Activated T-cell treated with anti-CD3 and anti-CD28 coated beads, Interleukin-2, amount 50 U/mL, for 24 hours (primary cell): ENCODE measurements at regions not wholly inside any gene's neighbourhood (a gene's known extent, or its start where the extent isn't known, plus 50 kb on each side); places are given as distances from the start of the nearest gene placed in this dataset.

Experiments used
- DNase-seq: peaks from one replicate; pipeline ENCODE4 v3.0.0-alpha.2; 2020
- H3K27ac Mint-ChIP-seq: 2 replicates; pipeline ENCODE4 v1.8.0; 2020; ENCODE audit warnings: mild to moderate bottlenecking, mixed read lengths
- H3K27me3 Mint-ChIP-seq: 2 replicates; pipeline ENCODE4 v1.8.0; 2020; ENCODE audit warnings: mixed read lengths
- H3K36me3 Mint-ChIP-seq: 2 replicates; pipeline ENCODE4 v1.8.0; 2020; ENCODE audit warnings: low read depth, mixed read lengths
- H3K4me1 Mint-ChIP-seq: 2 replicates; pipeline ENCODE4 v1.8.0; 2020; ENCODE audit warnings: low read depth, mixed read lengths
- H3K4me3 Mint-ChIP-seq: 2 replicates; pipeline ENCODE4 v1.8.0; 2020; ENCODE audit warnings: mild to moderate bottlenecking, moderate library complexity, mixed read lengths
- H3K9me3 Mint-ChIP-seq: 2 replicates; pipeline ENCODE4 v1.8.0; 2020; ENCODE audit warnings: mixed read lengths

DNA sequence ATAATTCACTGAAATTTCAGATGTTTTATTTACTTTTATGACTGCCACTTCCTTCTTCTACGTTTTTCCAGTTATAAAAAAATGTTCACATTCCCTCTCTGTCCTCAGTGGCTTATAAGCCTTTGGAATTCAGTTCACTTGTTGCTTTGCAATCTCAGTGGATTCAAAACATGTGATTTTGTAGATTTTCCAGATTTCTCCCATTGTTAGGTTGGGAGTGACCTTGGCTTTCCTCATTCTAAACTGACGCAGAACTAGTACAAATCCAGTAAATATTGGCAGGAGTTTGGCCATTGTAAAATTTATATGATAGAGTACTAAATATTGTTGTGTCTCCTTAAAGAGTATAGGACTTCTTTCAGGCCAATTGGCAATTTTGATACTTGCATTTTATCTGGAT lies 812.3 kb upstream of the ROBO1 start:
- no peak for DNase-seq
- Mint-ChIP-seq H3K27ac (no peak overlapping the region), H3K4me3 (no peak overlapping the region), H3K9me3 (peaks cover 11% of the 10 kb centered on the region), H3K36me3 (no peaks in the 10 kb centered on the region), H3K4me1 (no peaks in the 10 kb centered on the region), H3K27me3 (no peaks in the 10 kb centered on the region)

DNA sequence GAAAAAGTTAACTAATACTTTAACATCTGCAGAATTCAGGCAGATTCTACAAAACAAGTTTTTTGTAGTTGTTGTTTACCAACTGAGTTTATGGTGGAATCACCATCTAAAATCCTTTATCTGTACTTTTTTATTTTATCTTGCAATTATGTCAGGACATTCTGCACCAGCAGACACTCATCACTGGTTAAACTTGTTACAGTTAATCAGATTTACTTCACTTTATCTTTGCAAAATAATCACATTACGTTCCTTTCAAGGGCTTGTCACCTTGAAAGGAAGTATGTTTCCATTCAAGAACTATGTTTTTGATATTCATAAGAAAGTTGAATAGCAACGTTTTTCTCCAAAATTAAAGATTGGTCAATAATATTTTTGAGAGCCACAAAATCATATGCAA lies 796.6 kb upstream of the ROBO1 start:
- Mint-ChIP-seq H3K4me1 (no peaks in the 10 kb centered on the region), H3K4me3 (no peak overlapping the region), H3K36me3 (no peaks in the 10 kb centered on the region), H3K9me3 (peaks cover 19% of the 10 kb centered on the region), H3K27ac (no peak overlapping the region), H3K27me3 (no peaks in the 10 kb centered on the region)
- no peak for DNase-seq

DNA sequence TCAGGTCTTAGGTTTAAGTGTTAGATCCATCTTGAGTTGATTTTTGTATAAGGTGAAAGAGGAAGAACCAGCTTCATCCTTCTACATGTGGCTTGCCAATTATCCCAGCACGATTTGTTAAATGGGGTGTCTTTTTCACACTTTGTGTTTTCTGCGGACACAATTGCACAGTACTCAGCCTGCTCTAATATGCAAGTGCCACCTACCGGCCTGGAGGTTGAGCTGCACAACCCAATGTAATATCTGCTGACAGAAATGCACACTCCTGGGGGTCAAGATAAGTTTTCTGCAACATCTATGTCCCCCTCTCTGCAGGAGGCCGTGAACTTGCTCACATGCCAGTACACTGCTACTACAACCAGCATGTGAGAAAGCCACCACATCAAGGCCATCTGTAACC lies 791.9 kb upstream of the ROBO1 start:
- Mint-ChIP-seq H3K27me3 (no peaks in the 10 kb centered on the region), H3K9me3 (peaks cover 15% of the 10 kb centered on the region), H3K4me1 (no peaks in the 10 kb centered on the region), H3K36me3 (no peaks in the 10 kb centered on the region), H3K27ac (no peak overlapping the region), H3K4me3 (no peak overlapping the region)
- no peak for DNase-seq

DNA sequence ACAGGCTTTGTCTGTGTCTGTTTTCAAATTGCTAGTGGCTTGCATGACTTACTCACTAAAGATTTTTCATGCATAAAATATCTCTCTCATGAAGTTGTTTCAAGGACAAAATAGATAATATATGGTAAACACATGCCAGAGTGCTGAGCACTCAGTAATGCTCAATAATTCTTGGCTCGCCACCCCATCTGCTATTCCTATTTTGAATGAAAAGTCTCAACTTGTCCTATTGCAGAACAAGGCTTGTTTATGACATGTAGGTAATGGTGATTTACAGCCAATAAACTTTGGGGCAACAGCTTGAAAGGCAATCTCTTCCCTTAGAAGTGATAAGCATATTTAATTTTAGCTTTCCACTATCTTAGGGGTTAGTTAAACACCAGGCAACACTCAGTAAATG lies 789.0 kb upstream of the ROBO1 start:
- no peaks in the 10 kb centered on the region for H3K27me3 Mint-ChIP-seq
- H3K4me1 Mint-ChIP-seq: no peaks in the 10 kb centered on the region
- no peak overlapping the region for H3K27ac Mint-ChIP-seq
- no peak overlapping the region for H3K4me3 Mint-ChIP-seq
- DNase-seq: no peak
- peaks cover 10% of the 10 kb centered on the region for H3K9me3 Mint-ChIP-seq
- no peaks in the 10 kb centered on the region for H3K36me3 Mint-ChIP-seq

DNA sequence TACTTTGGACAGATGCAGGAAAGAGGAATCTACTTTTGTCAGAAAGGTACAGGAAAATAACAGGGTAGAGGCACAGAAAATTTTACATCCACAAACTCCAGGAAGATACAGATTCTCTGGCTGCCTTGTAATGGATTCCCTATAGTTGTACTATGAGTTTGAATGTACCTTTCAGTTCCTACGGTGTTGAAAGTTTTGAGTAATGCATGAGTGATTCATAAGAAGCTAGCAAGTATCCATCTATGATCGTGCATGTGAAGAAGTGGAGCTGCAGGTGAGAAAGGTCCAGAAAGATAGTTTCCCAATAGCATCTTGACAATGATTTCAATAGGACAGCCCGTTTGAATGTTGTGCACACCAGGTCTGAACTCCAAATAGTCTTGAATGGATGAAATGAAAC lies 786.5 kb upstream of the ROBO1 start:
- Mint-ChIP-seq H3K27me3 (no peaks in the 10 kb centered on the region), H3K4me1 (no peaks in the 10 kb centered on the region), H3K4me3 (no peak overlapping the region), H3K9me3 (peaks cover 10% of the 10 kb centered on the region), H3K36me3 (no peaks in the 10 kb centered on the region), H3K27ac (no peak overlapping the region)
- DNase-seq: no peak

DNA sequence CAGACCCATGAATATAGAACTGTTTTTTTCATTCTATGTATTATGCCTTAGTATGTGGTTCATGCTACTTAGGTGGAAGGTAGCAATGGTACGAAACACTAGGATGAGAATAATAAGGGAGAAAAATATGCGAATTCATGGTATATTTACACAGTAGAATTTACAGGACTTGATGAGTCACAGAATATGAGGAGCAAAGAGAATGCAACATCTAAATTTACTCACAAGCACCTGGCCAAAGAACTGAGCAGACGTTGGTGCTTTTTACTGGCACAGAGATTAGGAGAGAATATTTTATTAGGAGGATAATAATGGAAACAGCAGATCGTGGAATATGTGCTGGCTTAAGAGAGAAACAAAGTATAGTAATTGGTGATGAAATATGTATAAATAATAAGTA lies 785.4 kb upstream of the ROBO1 start:
- Mint-ChIP-seq H3K4me3 (no peak overlapping the region), H3K27me3 (no peaks in the 10 kb centered on the region), H3K27ac (no peak overlapping the region), H3K9me3 (peaks cover 10% of the 10 kb centered on the region), H3K36me3 (no peaks in the 10 kb centered on the region), H3K4me1 (no peaks in the 10 kb centered on the region)
- no peak for DNase-seq

DNA sequence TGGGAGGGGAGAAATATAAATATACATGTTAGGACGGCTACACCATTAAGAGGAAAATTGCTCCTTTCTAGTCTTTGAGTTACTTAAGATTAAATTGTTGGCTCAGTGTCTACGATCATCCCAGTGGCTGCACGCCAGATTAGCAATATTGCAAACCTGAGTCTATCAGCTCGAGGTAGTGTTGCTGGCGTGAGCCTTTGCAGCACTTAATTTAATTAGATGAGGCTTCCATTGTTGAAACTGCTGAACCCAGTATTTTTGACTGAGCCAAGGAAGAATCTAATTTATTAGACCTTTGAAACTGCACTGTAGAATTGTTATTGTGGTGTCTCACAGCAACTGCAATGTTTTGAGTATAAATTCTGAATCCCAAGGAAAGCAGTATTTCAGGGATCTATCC lies 782.4 kb upstream of the ROBO1 start:
- H3K27ac Mint-ChIP-seq: no peak overlapping the region
- no peak overlapping the region for H3K4me3 Mint-ChIP-seq
- H3K27me3 Mint-ChIP-seq: no peaks in the 10 kb centered on the region
- DNase-seq: no peak
- H3K4me1 Mint-ChIP-seq: no peaks in the 10 kb centered on the region
- H3K9me3 Mint-ChIP-seq: peaks cover 6% of the 10 kb centered on the region
- H3K36me3 Mint-ChIP-seq: no peaks in the 10 kb centered on the region

DNA sequence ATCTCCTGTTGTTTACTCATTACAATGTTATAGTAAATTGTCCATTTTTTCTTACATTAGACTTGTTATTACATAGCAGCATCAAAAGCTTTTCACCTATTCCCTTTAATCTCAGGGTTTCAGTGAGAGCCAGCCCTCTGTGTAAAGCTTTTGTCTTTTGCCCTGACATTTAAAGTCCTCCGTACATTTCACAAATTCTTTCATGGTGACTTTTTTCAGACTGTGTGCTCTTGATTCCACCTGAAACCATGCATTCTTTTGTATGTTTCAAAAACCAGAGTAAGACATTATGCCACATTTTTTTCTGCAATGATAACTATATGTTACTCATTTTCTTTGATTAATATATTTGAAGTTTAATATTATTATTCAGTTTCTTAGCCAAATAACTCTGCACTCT lies 781.4 kb upstream of the ROBO1 start:
- no peaks in the 10 kb centered on the region for H3K4me1 Mint-ChIP-seq
- peaks cover 4% of the 10 kb centered on the region for H3K9me3 Mint-ChIP-seq
- H3K4me3 Mint-ChIP-seq: no peak overlapping the region
- no peak overlapping the region for H3K27ac Mint-ChIP-seq
- no peaks in the 10 kb centered on the region for H3K27me3 Mint-ChIP-seq
- H3K36me3 Mint-ChIP-seq: no peaks in the 10 kb centered on the region
- no peak for DNase-seq

DNA sequence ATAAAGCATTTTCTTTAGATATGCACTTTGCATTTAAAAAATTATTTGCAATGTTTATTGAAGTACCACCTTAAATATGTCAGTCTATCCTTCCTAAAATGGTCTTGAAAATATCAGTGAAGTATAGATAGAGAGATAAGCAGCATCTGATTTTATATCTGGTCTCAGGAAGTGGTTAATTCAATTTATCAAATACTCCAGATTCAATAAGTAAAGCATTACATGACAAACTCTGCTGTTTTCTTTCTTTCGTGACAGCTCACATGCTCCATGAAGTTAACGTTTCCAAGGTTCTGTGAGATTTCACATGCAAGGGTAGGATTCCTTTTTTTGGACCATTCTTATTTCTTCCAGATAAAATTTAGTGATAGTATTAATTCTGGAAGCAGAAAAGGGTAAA lies 775.4 kb upstream of the ROBO1 start:
- no peaks in the 10 kb centered on the region for H3K4me1 Mint-ChIP-seq
- no peak overlapping the region for H3K27ac Mint-ChIP-seq
- H3K9me3 Mint-ChIP-seq: peaks cover 12% of the 10 kb centered on the region
- H3K27me3 Mint-ChIP-seq: no peaks in the 10 kb centered on the region
- H3K36me3 Mint-ChIP-seq: no peaks in the 10 kb centered on the region
- H3K4me3 Mint-ChIP-seq: no peak overlapping the region
- DNase-seq: no peak

DNA sequence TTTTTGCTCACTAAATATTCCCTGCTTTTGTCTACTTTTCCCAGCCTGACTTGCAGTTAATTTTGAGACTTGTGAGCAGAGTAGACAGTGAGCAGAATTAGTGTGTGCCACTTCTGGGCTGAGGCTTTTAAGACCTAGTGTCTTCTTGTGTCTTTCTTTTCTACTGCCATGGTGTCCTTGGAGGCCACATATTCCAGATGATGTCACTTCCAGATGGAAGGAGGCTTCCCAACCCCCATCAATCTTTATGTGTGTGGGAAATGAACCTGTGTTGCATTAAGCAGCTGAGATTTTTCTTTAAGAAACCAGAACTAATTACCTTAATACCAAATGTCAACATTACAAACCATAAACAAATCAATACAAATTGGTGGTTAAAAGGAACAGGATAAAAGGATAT lies 774.7 kb upstream of the ROBO1 start:
- Mint-ChIP-seq H3K9me3 (peaks cover 12% of the 10 kb centered on the region), H3K4me3 (no peak overlapping the region), H3K36me3 (no peaks in the 10 kb centered on the region), H3K4me1 (no peaks in the 10 kb centered on the region), H3K27ac (no peak overlapping the region), H3K27me3 (no peaks in the 10 kb centered on the region)
- DNase-seq: no peak

DNA sequence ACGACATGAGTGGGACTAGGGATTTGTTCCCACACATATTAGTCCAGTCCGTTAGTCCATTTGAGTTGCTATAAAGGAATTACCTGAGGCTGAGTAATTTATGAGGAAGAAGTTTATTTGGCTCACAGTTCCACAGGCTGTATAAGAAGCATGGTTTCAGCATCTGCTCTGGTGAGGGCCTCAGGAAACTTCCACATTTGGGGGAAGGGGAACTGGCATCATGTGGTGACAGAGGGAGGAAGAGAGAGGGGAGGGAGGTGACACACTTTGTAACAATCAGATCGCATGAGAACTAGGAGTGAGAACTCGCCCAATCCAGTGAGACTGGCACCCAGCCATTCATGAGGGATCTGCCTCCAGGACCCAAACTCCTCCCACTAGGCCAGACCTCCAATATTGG lies 769.9 kb upstream of the ROBO1 start:
- Mint-ChIP-seq H3K36me3 (no peaks in the 10 kb centered on the region), H3K4me3 (no peak overlapping the region), H3K27ac (no peak overlapping the region), H3K27me3 (no peaks in the 10 kb centered on the region), H3K4me1 (no peaks in the 10 kb centered on the region), H3K9me3 (peaks cover 23% of the 10 kb centered on the region)
- DNase-seq: no peak

DNA sequence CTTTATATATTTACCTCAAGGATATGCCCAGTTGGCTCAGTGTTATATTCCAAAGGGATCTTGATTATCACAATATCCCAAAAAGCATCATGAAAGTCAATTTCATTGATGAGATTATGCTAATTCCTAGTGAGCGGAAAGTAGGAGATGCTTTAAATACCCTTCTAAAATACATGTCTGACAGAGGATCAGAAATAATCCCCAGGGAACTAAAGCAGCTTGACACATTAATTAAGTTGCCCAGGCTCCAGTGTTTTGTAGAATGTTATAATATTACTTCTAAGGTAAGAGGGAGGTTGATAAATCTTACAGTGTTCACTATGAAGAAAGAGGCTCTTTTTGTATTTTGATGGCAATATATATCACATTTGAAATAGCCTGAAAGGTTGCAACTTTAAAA lies 767.5 kb upstream of the ROBO1 start:
- DNase-seq: no peak
- Mint-ChIP-seq H3K36me3 (no peaks in the 10 kb centered on the region), H3K27me3 (no peaks in the 10 kb centered on the region), H3K9me3 (peaks cover 21% of the 10 kb centered on the region), H3K27ac (no peak overlapping the region), H3K4me3 (no peak overlapping the region), H3K4me1 (no peaks in the 10 kb centered on the region)

DNA sequence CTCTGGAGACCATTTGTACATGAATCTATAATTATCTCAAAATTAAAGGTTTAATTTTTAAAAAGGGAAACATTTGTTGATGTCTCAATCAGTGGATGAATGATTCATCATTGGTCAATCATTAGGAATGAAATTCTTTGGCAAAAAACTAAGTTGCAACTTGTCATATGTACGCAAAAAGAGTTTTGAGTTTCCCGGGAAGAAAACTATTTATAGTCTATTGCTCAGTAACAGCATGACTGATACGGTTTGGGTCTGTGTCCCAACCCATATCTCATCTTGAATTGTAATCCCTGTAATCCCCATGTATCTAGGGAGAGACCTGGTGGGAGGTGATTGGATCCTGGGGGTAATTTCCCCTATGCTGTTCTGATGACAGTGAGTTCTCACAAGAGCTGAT lies 765.8 kb upstream of the ROBO1 start:
- H3K27ac Mint-ChIP-seq: no peak overlapping the region
- no peak overlapping the region for H3K4me3 Mint-ChIP-seq
- H3K36me3 Mint-ChIP-seq: no peaks in the 10 kb centered on the region
- H3K4me1 Mint-ChIP-seq: no peaks in the 10 kb centered on the region
- peaks cover 19% of the 10 kb centered on the region for H3K9me3 Mint-ChIP-seq
- H3K27me3 Mint-ChIP-seq: no peaks in the 10 kb centered on the region
- DNase-seq: no peak

DNA sequence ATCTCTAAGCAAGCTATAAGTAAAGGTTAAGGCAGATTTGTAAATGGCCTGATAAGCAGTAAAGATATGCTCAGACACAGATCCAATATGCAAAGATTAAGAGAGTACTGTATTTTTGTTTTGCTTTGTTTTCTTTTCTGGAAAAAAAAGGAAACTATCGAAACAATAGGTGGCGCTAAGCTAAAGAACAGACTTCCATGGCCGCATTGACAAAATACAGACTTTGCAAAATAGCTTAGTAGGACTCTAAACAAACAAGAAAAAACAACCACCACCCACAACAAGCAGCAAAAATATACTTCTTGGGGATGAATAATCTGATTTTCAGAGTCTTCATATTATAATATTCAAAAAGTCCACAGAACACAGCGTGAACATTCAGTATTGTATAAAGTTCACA lies 758.4 kb upstream of the ROBO1 start:
- H3K27me3 Mint-ChIP-seq: no peaks in the 10 kb centered on the region
- H3K4me1 Mint-ChIP-seq: no peaks in the 10 kb centered on the region
- H3K4me3 Mint-ChIP-seq: no peak overlapping the region
- DNase-seq: no peak
- H3K9me3 Mint-ChIP-seq: peaks cover 14% of the 10 kb centered on the region
- H3K27ac Mint-ChIP-seq: no peak overlapping the region
- no peaks in the 10 kb centered on the region for H3K36me3 Mint-ChIP-seq

DNA sequence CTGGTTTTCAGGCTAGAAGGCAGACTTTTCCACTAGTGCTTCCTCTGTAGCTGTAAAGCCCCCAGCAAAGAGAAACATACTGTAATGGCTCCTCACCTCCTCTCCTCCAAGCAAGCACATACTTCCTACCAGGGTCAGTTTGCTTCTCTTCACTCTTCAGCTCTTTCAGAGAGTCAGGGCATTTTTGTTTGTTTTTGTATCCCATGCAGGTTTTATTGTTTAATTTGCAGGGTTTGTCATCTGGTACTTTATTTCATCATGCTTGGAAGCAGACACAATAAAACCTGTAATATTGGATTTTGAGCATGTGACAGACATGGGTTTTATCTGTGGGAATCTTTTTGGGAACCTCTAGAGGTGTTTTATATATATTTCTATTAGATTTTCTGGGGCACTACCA lies 753.3 kb upstream of the ROBO1 start:
- Mint-ChIP-seq H3K27me3 (no peaks in the 10 kb centered on the region), H3K4me3 (no peak overlapping the region), H3K9me3 (peaks cover 8% of the 10 kb centered on the region), H3K36me3 (no peaks in the 10 kb centered on the region), H3K27ac (no peak overlapping the region), H3K4me1 (no peaks in the 10 kb centered on the region)
- no peak for DNase-seq

DNA sequence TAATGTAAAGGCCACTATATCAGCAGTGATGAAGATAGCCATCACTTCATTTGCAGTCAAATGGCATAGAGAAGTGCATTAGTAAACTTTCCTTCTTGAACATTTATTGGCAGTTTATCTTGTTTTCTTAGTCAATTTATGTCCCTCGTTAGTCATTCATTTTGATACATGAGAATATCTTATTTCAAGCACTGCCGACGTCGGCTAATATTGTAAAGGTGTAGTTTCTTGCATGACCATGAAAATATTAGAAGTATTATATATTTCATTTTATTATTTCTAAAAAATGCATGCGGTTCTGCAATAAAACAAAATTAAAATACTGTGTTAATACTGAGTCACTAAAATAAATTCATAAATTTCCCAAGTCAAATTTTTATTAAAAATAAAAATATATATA lies 751.6 kb upstream of the ROBO1 start:
- Mint-ChIP-seq H3K4me3 (no peak overlapping the region), H3K9me3 (peaks cover 8% of the 10 kb centered on the region), H3K36me3 (no peaks in the 10 kb centered on the region), H3K27me3 (no peaks in the 10 kb centered on the region), H3K4me1 (no peaks in the 10 kb centered on the region), H3K27ac (no peak overlapping the region)
- no peak for DNase-seq
